Stimulated activated naive CD4-positive, alpha-beta T cell treated with Interleukin-2 at 50 U/mL for 16 hours (primary cell): ENCODE measurements at regions not wholly inside any gene's neighbourhood (a gene's known extent, or its start where the extent isn't known, plus 50 kb on each side); places are given as distances from the start of the nearest gene placed in this dataset.
"Not testable (repeated sequence)": the region's sequence is repeated elsewhere in the genome, so short reads cannot be mapped to it uniquely, and the experiment has no call there.

Experiments used
- DNase-seq: peaks from one replicate; lab custom pipeline; 2025; lab: John Stamatoyannopoulos, UW

- no peak for DNase-seq
Observed at GRCh38 chr5:99586878-99587277, 658.1 kb upstream of the CHD1 start.

DNA sequence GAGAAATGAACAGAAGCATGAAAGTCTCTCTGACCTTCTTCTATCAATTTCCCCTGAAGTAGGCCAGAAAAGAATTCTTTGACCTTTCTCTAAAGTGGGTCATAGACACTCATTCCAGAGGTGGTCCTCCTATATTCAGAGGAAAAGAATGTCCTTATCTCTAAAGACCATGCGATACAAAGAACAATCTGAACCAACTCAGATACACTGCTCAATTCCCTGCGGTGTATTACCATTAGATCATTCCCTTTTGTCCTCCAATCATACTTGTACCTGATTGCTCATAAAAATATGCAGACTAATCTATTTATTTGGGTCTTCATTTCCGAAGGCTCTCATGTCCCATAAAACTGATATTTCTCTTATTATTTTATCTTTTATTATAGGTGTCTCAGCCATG, 652.4 kb upstream of the CHD1 start:
- DNase-seq: not testable (repeated sequence)

DNA sequence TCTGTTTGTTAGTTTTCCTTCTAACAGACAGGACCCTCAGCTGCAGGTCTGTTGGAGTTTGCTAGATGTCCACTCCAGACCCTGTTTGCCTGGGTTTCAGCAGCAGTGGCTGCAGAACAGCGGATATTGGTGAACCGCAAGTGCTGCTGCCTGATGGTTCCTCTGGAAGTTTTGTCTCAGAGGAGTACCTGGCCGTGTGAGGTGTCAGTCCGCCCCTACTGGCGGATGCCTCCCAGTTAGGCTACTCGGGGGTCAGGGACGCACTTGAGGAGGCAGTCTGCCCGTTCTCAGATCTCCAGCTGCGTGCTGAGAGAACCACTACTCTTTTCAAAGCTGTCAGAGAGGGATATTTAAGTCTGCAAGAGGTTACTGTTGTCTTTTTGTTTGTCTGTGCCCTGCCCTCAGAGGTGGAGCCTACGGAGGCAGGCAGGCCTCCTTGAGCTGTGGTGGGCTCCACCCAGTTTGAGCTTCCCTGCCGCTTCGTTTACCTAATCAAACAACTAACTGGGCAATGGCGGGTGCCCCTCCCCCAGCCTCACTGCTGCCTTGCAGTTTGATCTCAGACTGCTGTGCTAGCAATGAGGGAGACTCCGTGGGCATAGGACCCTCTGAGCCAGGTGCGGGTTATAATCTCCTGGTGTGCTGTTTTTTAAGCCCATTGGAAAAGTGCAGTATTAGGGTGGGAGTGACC, 634.3 kb upstream of the CHD1 start:
- not testable (repeated sequence) for DNase-seq

DNA sequence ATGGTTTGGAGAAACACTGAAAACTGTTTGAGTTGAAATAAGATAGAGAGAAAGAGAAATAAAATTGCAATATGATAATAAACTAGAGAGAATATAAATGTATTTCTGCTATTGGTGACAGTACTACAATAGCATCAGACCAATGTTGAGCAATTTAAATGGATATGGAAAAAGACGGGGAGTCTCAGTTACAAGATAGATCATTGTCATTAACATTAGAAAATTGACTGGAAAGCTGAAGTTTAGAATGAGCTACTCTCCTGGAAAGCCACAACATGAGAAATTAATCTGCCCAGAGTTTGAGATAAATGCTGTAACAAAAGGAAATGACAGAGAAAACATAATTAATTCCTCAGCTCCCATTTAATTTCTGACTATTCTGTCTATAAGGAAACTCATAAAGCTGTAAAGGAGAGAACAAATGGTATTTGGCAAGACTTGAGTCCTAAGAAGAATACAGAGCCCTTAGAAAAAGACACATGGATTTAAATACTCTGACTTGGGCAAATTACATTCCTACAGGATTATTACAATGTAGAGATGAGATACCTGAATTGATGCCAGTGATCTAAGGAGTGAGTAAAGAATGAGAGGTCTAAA, 624.5 kb upstream of the CHD1 start:
- DNase-seq: no peak

DNA sequence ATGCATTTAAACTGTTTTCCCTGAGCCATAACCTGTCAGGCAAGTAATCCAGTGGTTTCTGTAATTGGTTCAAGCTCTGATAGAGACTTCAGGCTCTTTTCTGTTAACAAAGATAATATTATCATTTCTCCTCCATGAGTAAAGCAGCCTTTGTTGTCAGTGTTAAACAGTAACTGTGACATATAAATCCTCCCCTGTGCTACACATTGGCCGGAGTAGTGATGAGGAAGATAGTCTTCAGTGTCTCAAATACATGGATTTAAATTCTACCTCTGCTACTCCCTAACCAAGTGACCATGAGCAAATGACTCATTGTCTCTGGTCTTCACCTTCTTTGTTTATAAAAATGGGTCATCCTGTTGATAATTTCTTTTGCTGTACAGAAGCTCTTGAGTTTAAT, 615.5 kb upstream of the CHD1 start:
- DNase-seq: no peak

DNA sequence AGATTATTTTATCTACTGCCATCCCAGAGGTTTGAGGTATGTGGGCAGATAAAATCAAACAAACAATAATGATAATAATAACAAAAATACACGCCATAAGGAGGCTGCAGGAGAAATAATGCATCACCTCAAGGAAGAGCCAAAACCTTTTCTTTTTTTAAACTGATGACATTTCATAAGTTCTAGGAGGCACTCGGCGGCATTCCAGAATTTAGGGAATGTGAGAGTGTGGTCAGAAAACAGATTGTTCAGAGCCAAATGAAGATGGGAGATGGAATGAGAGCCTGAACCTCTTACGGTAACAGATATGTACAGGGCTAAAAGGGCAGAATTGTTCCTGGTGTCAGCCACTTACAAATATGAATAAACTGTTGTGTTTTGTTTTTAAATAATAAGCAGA, 615.0 kb upstream of the CHD1 start:
- no peak for DNase-seq

GRCh38 chr5:99534241-99534640, 605.4 kb upstream of the CHD1 start:
- DNase-seq: not testable (repeated sequence)

- DNase-seq: not testable (repeated sequence)
Observed at GRCh38 chr5:99521666-99522065, 592.9 kb upstream of the CHD1 start.

DNA sequence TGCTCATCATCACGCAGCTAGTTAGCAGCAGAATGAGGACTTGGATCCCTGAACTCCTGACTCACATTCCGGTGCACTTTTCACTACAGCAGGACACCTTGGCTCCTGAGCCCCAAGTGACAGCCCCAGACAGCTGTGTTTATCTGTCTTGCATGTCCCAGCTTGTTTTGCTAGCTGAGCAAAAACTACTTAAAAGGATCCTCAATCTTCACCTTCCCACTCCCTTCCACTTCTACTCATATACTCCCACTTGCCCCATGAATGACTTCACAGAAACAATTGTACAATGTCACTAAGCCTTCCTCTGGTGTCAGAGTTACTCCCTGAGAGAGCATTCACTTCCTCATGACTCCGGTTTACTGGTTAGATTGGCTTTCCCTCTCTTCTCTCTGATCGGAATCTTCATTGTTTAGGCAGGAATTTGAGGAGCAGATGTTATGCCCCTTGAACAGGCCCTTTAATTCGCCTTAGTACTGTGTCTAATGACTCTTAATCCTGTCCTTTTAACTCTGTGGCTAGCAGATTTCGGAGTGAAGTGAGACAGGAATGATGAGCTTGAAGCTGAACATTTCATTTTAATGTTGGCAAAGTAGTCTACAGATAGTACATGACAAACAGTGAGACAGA, 587.2 kb upstream of the CHD1 start:
- not testable (repeated sequence) for DNase-seq

DNA sequence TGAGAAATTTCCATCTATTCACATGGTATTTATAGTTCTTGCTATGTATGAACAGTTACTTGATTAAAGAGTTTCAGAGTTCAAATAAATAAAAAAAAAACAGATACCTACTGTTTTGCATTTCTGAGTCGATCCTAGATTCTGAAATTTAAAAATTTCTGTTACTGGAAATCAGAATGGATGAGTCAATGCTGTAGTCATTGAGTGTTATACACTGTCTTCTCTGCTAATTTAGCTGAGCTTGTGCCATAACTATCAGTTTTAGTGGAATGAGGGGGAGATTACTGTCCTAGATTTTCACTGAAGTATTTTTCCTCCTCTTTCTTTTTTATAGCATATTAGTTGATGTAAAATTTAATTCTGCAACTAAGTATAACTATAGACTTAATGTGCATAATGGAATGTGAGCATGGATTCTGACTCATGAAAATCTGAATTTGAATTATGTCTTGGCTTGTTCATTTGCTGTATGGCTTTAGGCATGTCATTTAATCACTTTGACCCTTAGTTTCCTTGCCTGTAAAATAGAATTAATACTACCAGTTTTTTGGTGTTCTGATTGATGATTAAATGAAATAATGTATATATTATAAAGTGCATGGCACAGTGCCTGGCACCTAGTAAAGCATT, 581.5 kb upstream of the CHD1 start:
- not testable (repeated sequence) for DNase-seq

- not testable (repeated sequence) for DNase-seq
Observed at GRCh38 chr5:99509064-99509463, 580.3 kb upstream of the CHD1 start.

- DNase-seq: not testable (repeated sequence)
Observed at GRCh38 chr5:99495456-99495855, 566.6 kb upstream of the CHD1 start.

DNA sequence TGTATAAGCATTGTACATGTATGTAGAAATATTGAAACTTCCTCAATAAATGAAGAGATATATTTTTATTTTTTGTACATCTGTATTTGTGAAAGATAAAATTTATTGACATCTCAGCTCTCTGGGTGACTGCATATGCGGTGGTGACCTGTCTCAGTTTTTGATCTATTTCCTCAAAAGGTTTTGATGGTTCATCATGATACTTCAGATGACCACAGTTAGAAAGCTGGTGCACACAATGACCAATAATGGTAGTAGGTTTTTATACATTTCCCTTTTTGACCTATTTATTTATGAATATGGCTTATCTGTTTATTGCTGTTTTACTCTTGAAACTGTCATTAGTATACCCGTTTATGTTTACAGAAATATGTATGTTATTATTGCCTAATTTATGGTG, 549.6 kb upstream of the CHD1 start:
- DNase-seq: not testable (repeated sequence)

DNA sequence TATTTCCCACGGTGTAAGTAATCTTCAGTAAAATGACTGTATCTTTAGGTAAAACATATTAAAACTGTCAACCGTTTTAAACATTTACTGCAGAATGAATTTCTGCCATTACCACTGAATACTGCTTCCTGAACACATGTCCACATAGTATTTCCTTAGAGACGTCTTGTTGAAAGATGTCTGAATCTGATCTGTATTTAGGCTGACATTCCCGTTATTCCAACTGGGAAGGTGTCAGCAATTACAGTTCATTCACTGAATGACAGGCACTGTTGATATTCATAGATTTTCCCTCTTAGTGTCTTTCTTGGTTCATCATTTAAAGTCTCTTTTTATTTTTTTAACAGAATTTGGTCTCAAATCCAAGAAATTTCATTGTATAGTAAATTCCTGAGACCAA, 544.5 kb upstream of the CHD1 start:
- DNase-seq: not testable (repeated sequence)

DNA sequence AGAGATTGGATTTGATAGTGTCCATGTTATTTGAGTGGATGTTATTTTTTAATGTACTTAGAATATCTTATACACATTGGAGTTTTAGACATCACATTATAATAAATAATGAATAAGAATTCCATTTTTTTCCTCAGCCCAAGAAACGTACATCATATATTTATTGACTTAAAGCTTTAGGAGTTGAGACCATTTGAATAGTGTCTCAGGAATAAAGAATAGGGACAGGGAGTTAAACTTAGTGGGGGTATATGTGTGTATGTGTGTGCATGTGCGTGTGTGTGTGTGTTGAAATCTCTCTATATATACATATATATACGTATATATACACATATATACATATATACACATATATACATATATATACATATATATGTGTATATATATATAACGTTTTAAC, 542.9 kb upstream of the CHD1 start:
- not testable (repeated sequence) for DNase-seq

DNA sequence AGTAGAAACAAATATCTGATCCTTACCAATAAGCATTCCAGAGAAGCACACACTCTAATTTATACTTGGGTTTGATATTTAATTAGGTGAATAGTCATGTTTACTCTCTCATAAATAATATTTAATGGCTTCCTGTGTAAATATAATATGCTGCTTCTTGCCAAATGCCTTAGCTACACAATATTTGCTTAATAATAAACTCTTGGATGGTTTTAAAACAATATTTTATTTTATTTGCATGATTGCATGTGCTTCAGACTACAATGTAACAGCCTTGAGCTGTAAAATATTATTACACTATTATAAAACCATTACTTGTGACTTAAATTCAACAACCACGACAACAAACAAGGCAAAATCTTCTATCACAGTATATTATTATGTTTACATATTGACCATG, 542.4 kb upstream of the CHD1 start:
- DNase-seq: not testable (repeated sequence)

GRCh38 chr5:99470636-99471035, 541.8 kb upstream of the CHD1 start:
- not testable (repeated sequence) for DNase-seq

DNA sequence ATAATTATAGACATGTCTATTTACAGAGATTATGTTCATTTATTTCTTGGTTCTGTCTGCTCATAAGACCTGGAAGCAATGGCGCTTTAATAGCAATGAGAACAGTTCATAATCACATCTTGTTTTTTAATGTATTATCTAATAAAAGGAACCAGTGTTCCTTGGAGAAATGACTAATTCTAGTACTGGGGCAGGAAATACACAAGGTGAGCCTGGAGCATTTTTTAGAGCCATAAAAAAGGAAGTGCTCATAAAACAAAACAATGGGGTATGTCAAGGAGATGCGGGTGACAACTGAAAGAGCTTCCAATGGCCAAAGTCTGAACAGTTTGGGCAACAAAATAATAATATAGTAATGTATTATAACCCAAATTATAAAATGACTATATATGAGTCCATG, 531.9 kb upstream of the CHD1 start:
- DNase-seq: no peak

GRCh38 chr5:99453196-99453595, 524.4 kb upstream of the CHD1 start:
- no peak for DNase-seq

DNA sequence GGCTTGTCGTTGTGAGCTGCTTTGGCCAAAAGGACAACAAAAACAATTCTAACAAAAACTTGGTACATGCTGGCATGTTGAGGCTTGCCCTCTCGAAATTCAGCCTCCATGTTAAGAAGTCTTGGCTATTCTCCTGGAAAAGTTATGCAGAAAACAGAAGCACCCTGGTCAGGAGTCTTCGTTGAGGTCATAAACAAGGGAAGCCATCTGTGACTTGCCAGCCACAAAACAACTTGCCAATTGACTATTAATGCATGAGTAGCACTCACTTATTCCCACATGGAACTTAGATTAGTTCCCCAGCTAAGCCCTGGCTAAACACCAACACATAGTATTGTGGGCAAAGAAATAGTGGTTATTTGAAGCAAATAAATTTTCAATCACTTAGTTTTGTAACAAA, 521.0 kb upstream of the CHD1 start:
- DNase-seq: no peak

DNA sequence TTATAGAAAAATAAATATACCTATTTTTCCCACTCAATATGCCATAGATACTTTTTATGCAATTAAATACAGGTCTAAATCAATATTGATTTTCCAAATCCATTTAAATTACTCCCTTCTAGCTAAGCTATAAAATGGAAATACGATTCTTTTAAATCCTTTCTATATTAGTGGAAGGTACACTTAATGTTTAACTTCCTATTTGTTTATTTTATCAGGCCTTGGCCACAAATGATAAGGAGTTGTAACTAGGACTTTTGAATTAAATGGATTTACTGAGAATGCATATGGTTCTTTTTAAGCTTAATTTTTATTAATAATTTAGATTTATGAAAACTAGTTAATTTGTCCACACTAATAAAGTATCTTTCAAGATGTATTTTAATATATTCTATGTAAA, 517.0 kb upstream of the CHD1 start:
- DNase-seq: no peak

DNA sequence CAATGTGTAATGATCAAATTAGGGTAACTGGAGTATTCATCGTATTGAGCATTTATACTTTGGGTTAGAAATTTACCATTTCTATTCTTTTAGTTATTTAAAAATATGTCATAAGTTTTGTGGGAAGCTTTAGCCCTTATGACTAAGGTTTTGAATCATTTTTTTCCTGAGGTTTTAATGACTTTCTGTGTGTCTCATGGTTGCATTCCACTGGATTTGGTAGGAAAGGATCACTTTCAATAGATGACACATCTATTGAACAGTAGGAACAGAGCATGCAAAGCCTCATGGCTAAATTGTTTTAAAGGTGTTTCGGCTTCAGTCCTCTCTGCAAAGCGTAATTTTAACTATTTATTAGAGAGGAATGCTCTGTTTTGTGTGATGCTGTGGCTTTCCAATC, 512.4 kb upstream of the CHD1 start:
- no peak for DNase-seq

DNA sequence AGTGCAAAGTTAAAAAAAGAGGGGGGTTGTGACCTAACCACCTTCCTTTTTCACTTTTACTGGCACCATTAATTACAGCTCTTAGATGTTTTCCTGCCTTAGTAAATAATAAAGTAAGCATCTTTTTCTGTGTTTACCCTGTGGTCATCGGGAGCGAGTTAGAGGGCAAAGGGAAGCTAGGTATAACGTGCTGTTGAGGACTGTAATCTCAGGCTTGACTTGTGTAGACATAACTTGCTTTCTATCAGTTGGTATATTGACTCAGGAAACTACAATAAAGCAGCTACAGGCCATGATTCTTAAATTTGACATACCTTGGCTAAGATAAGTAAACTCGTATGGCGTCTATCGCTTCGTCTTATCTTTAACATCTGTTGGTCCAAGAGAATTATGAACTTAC, 509.8 kb upstream of the CHD1 start:
- DNase-seq: no peak
